Parathyroid adenoma (tissue), 2 donors: ENCODE measurements at regions not wholly inside any gene's neighbourhood (a gene's known extent, or its start where the extent isn't known, plus 50 kb on each side); places are given as distances from the start of the nearest gene placed in this dataset.

Experiments used
- H2AFZ ChIP-seq: fragments of 300-600 bp; sonication (generic); one replicate; pipeline ENCODE4 v1.7.0; 2017; ENCODE audit warnings: antibody characterized with exemption, mild to moderate bottlenecking
- H3K27ac ChIP-seq: fragments of 300-600 bp; sonication (generic); one replicate; pipeline ENCODE4 v1.7.0; 2017
- H3K27me3 ChIP-seq: fragments of 300-600 bp; sonication (generic); one replicate; pipeline ENCODE4 v1.7.0; 2017; ENCODE audit warnings: low read length; ENCODE audit not compliant: control insufficient read depth, insufficient read depth
- H3K36me3 ChIP-seq: fragments of 300-600 bp; sonication (generic); one replicate; pipeline ENCODE4 v1.7.0; 2017; ENCODE audit warnings: low read length; ENCODE audit not compliant: control insufficient read depth, insufficient read depth
- H3K4me1 ChIP-seq: fragments of 300-600 bp; sonication (generic); one replicate; pipeline ENCODE4 v1.7.0; 2017; ENCODE audit warnings: control low read depth
- H3K4me2 ChIP-seq: fragments of 300-600 bp; sonication (generic); one replicate; pipeline ENCODE4 v1.7.0; 2017; ENCODE audit warnings: low read length
- H3K4me3 ChIP-seq: fragments of 300-600 bp; sonication (generic); one replicate; pipeline ENCODE4 v1.7.0; 2017; ENCODE audit warnings: low read depth, low read length
- H3K79me2 ChIP-seq: fragments of 300-600 bp; sonication (generic); one replicate; pipeline ENCODE4 v1.7.0; 2017; ENCODE audit warnings: control low read depth
- H3K9ac ChIP-seq: fragments of 300-600 bp; sonication (generic); one replicate; pipeline ENCODE4 v1.7.0; 2017; ENCODE audit warnings: mild to moderate bottlenecking
- H3K9me3 ChIP-seq: fragments of 300-600 bp; sonication (generic); one replicate; pipeline ENCODE4 v1.7.0; 2017; ENCODE audit warnings: low read length; ENCODE audit not compliant: control insufficient read depth
- CTCF ChIP-seq: fragments of 300-600 bp; sonication (generic); IDR thresholded peaks from one replicate; pipeline ENCODE4 v1.7.0; 2017; ENCODE audit warnings: antibody characterized with exemption, mild to moderate bottlenecking
- donor health status: primary hyperparathyroidism.

- H3K9ac ChIP-seq: no peak overlapping the region
- no peaks in the 10 kb centered on the region for H3K27me3 ChIP-seq
- H3K4me1 ChIP-seq: no peaks in the 10 kb centered on the region
- no peaks in the 10 kb centered on the region for H3K79me2 ChIP-seq
- no peaks in the 10 kb centered on the region for H3K36me3 ChIP-seq
- no peak overlapping the region for H3K4me3 ChIP-seq
- no peak overlapping the region for H3K4me2 ChIP-seq
- H2AFZ ChIP-seq: no peak overlapping the region
- TF ChIP-seq CTCF: no peak
- no peaks in the 10 kb centered on the region for H3K9me3 ChIP-seq
- no peak overlapping the region for H3K27ac ChIP-seq
Observed at GRCh38 chr4:19126903-19127302, 1105.3 kb upstream of the LCORL start.

- H3K9ac ChIP-seq: no peak overlapping the region
- H3K4me1 ChIP-seq: no peaks in the 10 kb centered on the region
- no peak for TF ChIP-seq CTCF
Observed at GRCh38 chr4:19123681-19124080, 1102.1 kb upstream of the LCORL start.

GRCh38 chr4:19119904-19120560 is 1098.5 kb upstream of the LCORL start:
- no peak overlapping the region for H3K27ac ChIP-seq
- no peaks in the 10 kb centered on the region for H3K79me2 ChIP-seq
- no peak overlapping the region for H3K4me2 ChIP-seq
- no peak overlapping the region for H3K9ac ChIP-seq
- H2AFZ ChIP-seq: no peak overlapping the region
- H3K36me3 ChIP-seq: no peaks in the 10 kb centered on the region
- no peak for TF ChIP-seq CTCF
- no peaks in the 10 kb centered on the region for H3K4me1 ChIP-seq
- no peak overlapping the region for H3K4me3 ChIP-seq
- H3K27me3 ChIP-seq: no peaks in the 10 kb centered on the region
- no peaks in the 10 kb centered on the region for H3K9me3 ChIP-seq

More at GRCh38 chr4:19123681-19124080, 1102.1 kb upstream of the LCORL start:
- no peaks in the 10 kb centered on the region for H3K79me2 ChIP-seq
- no peak overlapping the region for H2AFZ ChIP-seq
- no peaks in the 10 kb centered on the region for H3K27me3 ChIP-seq
- H3K27ac ChIP-seq: no peak overlapping the region
- H3K4me2 ChIP-seq: no peak overlapping the region
- H3K36me3 ChIP-seq: no peaks in the 10 kb centered on the region
- no peak overlapping the region for H3K4me3 ChIP-seq
- H3K9me3 ChIP-seq: no peaks in the 10 kb centered on the region

DNA sequence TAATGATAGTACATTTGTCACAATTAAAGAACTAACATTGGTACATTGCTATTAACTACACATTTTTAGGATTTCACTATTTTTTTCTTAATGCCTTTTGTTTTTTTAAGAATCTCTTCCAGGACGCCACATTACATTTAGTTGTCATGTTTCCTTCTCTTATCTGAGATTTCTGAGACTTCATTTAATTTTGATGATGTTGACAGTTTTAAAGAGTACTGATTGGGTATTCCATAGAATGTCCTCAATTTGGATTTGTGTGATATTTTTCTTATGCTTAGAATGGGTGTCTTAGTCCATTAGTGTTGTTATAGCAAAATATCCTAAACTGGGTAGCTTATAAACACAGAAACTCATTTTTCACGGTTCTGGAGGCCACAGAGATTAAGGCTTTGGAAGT is 1095.5 kb upstream of the LCORL start:
- Histone ChIP-seq H3K36me3 (no peaks in the 10 kb centered on the region), H3K4me3 (no peak overlapping the region)

More for the DNA sequence above, 1095.5 kb upstream of the LCORL start:
- Histone ChIP-seq H3K9ac (no peak overlapping the region), H3K9me3 (no peaks in the 10 kb centered on the region), H3K27ac (no peak overlapping the region), H3K4me1 (no peaks in the 10 kb centered on the region), H3K27me3 (no peaks in the 10 kb centered on the region), H2AFZ (no peak overlapping the region), H3K79me2 (no peaks in the 10 kb centered on the region), H3K4me2 (no peak overlapping the region)
- no peak for TF ChIP-seq CTCF
